ENCODE measurements at regions not wholly inside any gene's neighbourhood (a gene's known extent, or its start where the extent isn't known, plus 50 kb on each side); places are given as distances from the start of the nearest gene placed in this dataset.

- Histone ChIP-seq H4K20me1 (ENCODE audit: control insufficient read depth, extremely low read depth, insufficient read depth, low read length) (no peaks in the 10 kb centered on the region), H3K4me1 (ENCODE audit: control insufficient read depth, extremely low read depth, insufficient read depth, low read length) (no peaks in the 10 kb centered on the region), H3K36me3 (ENCODE audit: control insufficient read depth in 2 of 2, extremely low read depth in 1 of 2, insufficient read depth in 2 of 2, low read length in 2 of 2) (no peaks in the 10 kb centered on the region), H3K9me1 (ENCODE audit: control insufficient read depth, extremely low read depth, insufficient read depth, low read length) (no peaks in the 10 kb centered on the region), H3K27me3 (ENCODE audit: control insufficient read depth, extremely low read depth, insufficient read depth, low read length) (no peaks in the 10 kb centered on the region), H2AFZ (ENCODE audit: control insufficient read depth, low read length) (no peak overlapping the region), H3K79me2 (ENCODE audit: control insufficient read depth, insufficient read depth, low read length) (no peaks in the 10 kb centered on the region), H3K27ac (ENCODE audit: control insufficient read depth, insufficient read depth, low read length) (no peak overlapping the region), H3K4me3 (ENCODE audit: control insufficient read depth in 2 of 3, extremely low read depth in 1 of 3, insufficient read depth in 2 of 3, low read depth in 1 of 3, low read length in 3 of 3) (no peak overlapping the region), H3K4me2 (ENCODE audit: control insufficient read depth, extremely low read depth, insufficient read depth, low read depth, low read length) (no peak overlapping the region), H3K9me3 (ENCODE audit: control insufficient read depth, low read depth, low read length) (no peaks in the 10 kb centered on the region), H3K9ac (ENCODE audit: control insufficient read depth, extremely low read depth, insufficient read depth, low read length) (no peak overlapping the region)
- DNase-seq (ENCODE audit: low read depth, low spot score): no peak
- dilution Hi-C loops (cut with MboI; ENCODE audit: extremely low pct_ligation_motif_present, low sequenced_read_pairs): no loop called here
- FAIRE-seq: no peak
- TF ChIP-seq, protein P1, sequence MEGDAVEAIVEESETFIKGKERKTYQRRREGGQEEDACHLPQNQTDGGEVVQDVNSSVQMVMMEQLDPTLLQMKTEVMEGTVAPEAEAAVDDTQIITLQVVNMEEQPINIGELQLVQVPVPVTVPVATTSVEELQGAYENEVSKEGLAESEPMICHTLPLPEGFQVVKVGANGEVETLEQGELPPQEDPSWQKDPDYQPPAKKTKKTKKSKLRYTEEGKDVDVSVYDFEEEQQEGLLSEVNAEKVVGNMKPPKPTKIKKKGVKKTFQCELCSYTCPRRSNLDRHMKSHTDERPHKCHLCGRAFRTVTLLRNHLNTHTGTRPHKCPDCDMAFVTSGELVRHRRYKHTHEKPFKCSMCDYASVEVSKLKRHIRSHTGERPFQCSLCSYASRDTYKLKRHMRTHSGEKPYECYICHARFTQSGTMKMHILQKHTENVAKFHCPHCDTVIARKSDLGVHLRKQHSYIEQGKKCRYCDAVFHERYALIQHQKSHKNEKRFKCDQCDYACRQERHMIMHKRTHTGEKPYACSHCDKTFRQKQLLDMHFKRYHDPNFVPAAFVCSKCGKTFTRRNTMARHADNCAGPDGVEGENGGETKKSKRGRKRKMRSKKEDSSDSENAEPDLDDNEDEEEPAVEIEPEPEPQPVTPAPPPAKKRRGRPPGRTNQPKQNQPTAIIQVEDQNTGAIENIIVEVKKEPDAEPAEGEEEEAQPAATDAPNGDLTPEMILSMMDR (optimal IDR thresholded peaks at IDR 0.05 in 1 of 3, IDR thresholded peaks at IDR 0.05 in 1 of 3, conservative IDR thresholded peaks at IDR 0.05 in 1 of 3; ENCODE audit: extremely low read depth in 1 of 3, insufficient read depth in 2 of 3, low read length in 3 of 3): no peak
- TF ChIP-seq EZH2 (IDR thresholded peaks at IDR 0.05; ENCODE audit: low read length): no peak
These were observed 50.0 kb upstream of the TMTC4 start for GRCh38 chr13:100724568-100724967.
